Smooth muscle cell (in vitro differentiated cells): ENCODE measurements at regions not wholly inside any gene's neighbourhood (a gene's known extent, or its start where the extent isn't known, plus 50 kb on each side); places are given as distances from the start of the nearest gene placed in this dataset.
A peak's percentile ranks its signal among the peaks of the same experiment; 100 is the strongest.

Experiments
- DNase-seq: peaks from one replicate; lab custom pipeline; 2025; ENCODE audit not compliant: unreplicated experiment; lab: John Stamatoyannopoulos, UW
- H2AFZ ChIP-seq: fragments of 200-600 bp; sonication (generic); 2 replicates; pipeline ENCODE4 v1.6.0; 2016; ENCODE audit warnings: antibody characterized with exemption, low read depth, mild to moderate bottlenecking
- H3F3A ChIP-seq: fragments of 200-600 bp; sonication (generic); 2 replicates; pipeline ENCODE4 v1.6.0; 2017; ENCODE audit warnings: antibody characterized with exemption, low read depth
- H3K27ac ChIP-seq: fragments of 200-600 bp; sonication (generic); 2 replicates; pipeline ENCODE4 v1.5.1; 2016; ENCODE audit warnings: low read depth, mild to moderate bottlenecking
- H3K27me3 ChIP-seq: fragments of 200-600 bp; sonication (generic); 2 replicates; pipeline ENCODE4 v1.6.1; 2016; ENCODE audit warnings: low read depth, mild to moderate bottlenecking
- H3K36me3 ChIP-seq: fragments of 200-600 bp; sonication (generic); 2 replicates; pipeline ENCODE4 v1.5.1; 2016; ENCODE audit warnings: low read depth
- H3K4me1 ChIP-seq: fragments of 200-600 bp; sonication (generic); 2 replicates; pipeline ENCODE4 v1.5.1; 2016; ENCODE audit warnings: low read depth
- H3K4me2 ChIP-seq: fragments of 200-600 bp; sonication (generic); 2 replicates; pipeline ENCODE4 v1.6.0; 2016; ENCODE audit warnings: mild to moderate bottlenecking
- H3K4me3 ChIP-seq: fragments of 200-600 bp; sonication (generic); 2 replicates; pipeline ENCODE4 v1.5.1; 2016; ENCODE audit warnings: mild to moderate bottlenecking
- H3K79me2 ChIP-seq: fragments of 200-600 bp; sonication (generic); 2 replicates; pipeline ENCODE4 v1.6.0; 2016; ENCODE audit warnings: low read depth, mild to moderate bottlenecking
- H3K9ac ChIP-seq: fragments of 200-600 bp; sonication (generic); 2 replicates; pipeline ENCODE4 v1.6.0; 2016; ENCODE audit warnings: low read depth
- H3K9me3 ChIP-seq: fragments of 200-600 bp; sonication (generic); replicated peaks from 2 replicates; pipeline ENCODE4 v1.5.1; 2016; ENCODE audit warnings: low read depth
- H4K20me1 ChIP-seq: fragments of 200-600 bp; sonication (generic); 2 replicates; pipeline ENCODE4 v1.6.0; 2016; ENCODE audit warnings: low read depth
- CTCF ChIP-seq: fragments of 200-600 bp; sonication (generic); IDR thresholded peaks from 2 replicates; pipeline ENCODE4 v1.5.1; 2017; ENCODE audit warnings: borderline replicate concordance, mild to moderate bottlenecking, antibody characterized with exemption; ENCODE audit not compliant: insufficient read depth, poor library complexity, severe bottlenecking
- WGBS: methylation state at CpG from one replicate; pipeline ENCODE4 v1.1.7; 2016; ENCODE audit warnings: low lambda C conversion rate; 5-methylcytosine and 5-hydroxymethylcytosine counted together

GRCh38 chr6:22030730-22031619, 265.9 kb downstream of the PRL start:
- no peak overlapping the region for H3K9ac ChIP-seq
- H3K27ac ChIP-seq, result no peak overlapping the region
- no peak for DNase-seq
- peaks cover 13% of the 10 kb centered on the region for H3F3A ChIP-seq
- H3K4me2 ChIP-seq, result no peak overlapping the region
- TF ChIP-seq CTCF, result no peak
- H3K9me3 ChIP-seq, result no peaks in the 10 kb centered on the region
- peaks cover 27% of the 10 kb centered on the region for H3K4me1 ChIP-seq
- WGBS, result 78% methylated on average over 6 of the region's 6 CpGs
- H3K27me3 ChIP-seq, result no peaks in the 10 kb centered on the region
- no peak overlapping the region for H3K4me3 ChIP-seq
- H2AFZ ChIP-seq, result no peak overlapping the region
- no peaks in the 10 kb centered on the region for H3K79me2 ChIP-seq
- H3K36me3 ChIP-seq, result no peaks in the 10 kb centered on the region
- no peaks in the 10 kb centered on the region for H4K20me1 ChIP-seq

- H3K9me3 ChIP-seq, result peaks cover 8% of the 10 kb centered on the region
- no peak for DNase-seq
- TF ChIP-seq CTCF, result no peak
- peaks cover 1% of the 10 kb centered on the region for H3K79me2 ChIP-seq
- H3K27ac ChIP-seq, result peak overlapping the region; percentile 88
- no peaks in the 10 kb centered on the region for H3F3A ChIP-seq
- no peak overlapping the region for H3K4me2 ChIP-seq
- H3K27me3 ChIP-seq, result no peaks in the 10 kb centered on the region
- H2AFZ ChIP-seq, result no peak overlapping the region
- H3K4me1 ChIP-seq, result peaks cover 23% of the 10 kb centered on the region
- H3K36me3 ChIP-seq, result peaks cover 8% of the 10 kb centered on the region
- 62% methylated on average over 4 of the region's 4 CpGs for WGBS
- H3K9ac ChIP-seq, result peak overlapping the region; percentile 62
- no peak overlapping the region for H3K4me3 ChIP-seq
- H4K20me1 ChIP-seq, result no peaks in the 10 kb centered on the region
These were observed 261.1 kb downstream of the PRL start for GRCh38 chr6:22035690-22036089.

GRCh38 chr6:22036275-22036674, 260.6 kb downstream of the PRL start:
- Histone ChIP-seq H3K9me3 (peaks cover 14% of the 10 kb centered on the region), H3K27me3 (no peaks in the 10 kb centered on the region), H2AFZ (no peak overlapping the region), H3K4me2 (peak overlapping the region; percentile 16), H3K36me3 (peaks cover 8% of the 10 kb centered on the region), H3K79me2 (peaks cover 4% of the 10 kb centered on the region), H3K4me1 (peaks cover 23% of the 10 kb centered on the region), H4K20me1 (no peaks in the 10 kb centered on the region), H3K4me3 (no peak overlapping the region), H3F3A (no peaks in the 10 kb centered on the region), H3K9ac (peak overlapping the region; percentile 62), H3K27ac (peak overlapping the region; percentile 88)
- no peak for DNase-seq
- 34% methylated on average over 7 of the region's 7 CpGs for WGBS
- TF ChIP-seq CTCF, result no peak

DNA sequence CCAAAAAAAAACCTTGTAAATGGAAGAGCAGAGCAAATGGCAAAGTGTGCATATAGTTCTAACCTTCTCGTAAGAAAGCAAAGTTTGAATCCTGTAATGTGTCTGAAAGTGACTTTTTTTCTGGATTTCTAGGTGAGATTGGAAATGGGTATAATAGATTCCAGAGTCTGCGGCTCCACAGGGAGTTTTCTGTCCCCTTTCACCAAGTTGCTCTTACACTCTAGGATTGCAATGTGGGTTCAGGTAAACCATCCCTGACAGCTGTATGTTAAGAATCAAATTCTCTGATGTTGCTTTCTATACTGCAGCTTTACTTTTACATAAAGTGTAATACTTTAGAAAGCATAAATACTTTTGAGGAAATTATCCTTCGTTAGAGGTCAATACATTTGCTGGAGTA, 260.1 kb downstream of the PRL start:
- Histone ChIP-seq H3K4me1 (peaks cover 25% of the 10 kb centered on the region), H3F3A (peaks cover 3% of the 10 kb centered on the region), H2AFZ (no peak overlapping the region), H3K27ac (peak overlapping the region; percentile 88), H3K9me3 (peaks cover 14% of the 10 kb centered on the region), H3K36me3 (peaks cover 8% of the 10 kb centered on the region), H3K4me3 (no peak overlapping the region), H3K27me3 (no peaks in the 10 kb centered on the region), H3K79me2 (peaks cover 4% of the 10 kb centered on the region), H3K4me2 (peak overlapping the region; percentile 16), H4K20me1 (no peaks in the 10 kb centered on the region), H3K9ac (peak overlapping the region; percentile 46)
- TF ChIP-seq CTCF, result no peak
- no peak for DNase-seq
- WGBS, result 85% methylated on average over 3 of the region's 3 CpGs
